Ishikawa (cell line): ENCODE measurements at regions not wholly inside any gene's neighbourhood (a gene's known extent, or its start where the extent isn't known, plus 50 kb on each side); places are given as distances from the start of the nearest gene placed in this dataset.

Source experiments
- CEBPB ChIP-seq: IDR thresholded peaks from 2 replicates; pipeline ENCODE4 v1.6.1; 2012
- CREB1 ChIP-seq: IDR thresholded peaks from 2 replicates; pipeline ENCODE4 v1.6.1; 2012; ENCODE audit warnings: low read depth
- EGR1 ChIP-seq: IDR thresholded peaks from 2 replicates; pipeline ENCODE4 v1.6.1; 2012
- EP300 ChIP-seq: IDR thresholded peaks from 2 replicates; pipeline ENCODE4 v1.6.1; 2012; ENCODE audit warnings: borderline replicate concordance
- FOXM1 ChIP-seq: IDR thresholded peaks from 2 replicates; pipeline ENCODE4 v1.6.1; 2012; ENCODE audit warnings: low read depth, borderline replicate concordance
- NFIC ChIP-seq: IDR thresholded peaks from 2 replicates; pipeline ENCODE4 v1.6.1; 2012
- RAD21 ChIP-seq: IDR thresholded peaks from 2 replicates; pipeline ENCODE4 v1.6.1; 2012; ENCODE audit warnings: low read depth
- TAF1 ChIP-seq: IDR thresholded peaks from 2 replicates; pipeline ENCODE4 v1.6.1; 2012; ENCODE audit warnings: low read depth, mild to moderate bottlenecking
- TCF12 ChIP-seq: IDR thresholded peaks from 2 replicates; pipeline ENCODE4 v1.6.1; 2012; ENCODE audit warnings: low read depth
- TEAD4 ChIP-seq: IDR thresholded peaks from 2 replicates; pipeline ENCODE4 v1.6.1; 2012
- YY1 ChIP-seq: IDR thresholded peaks from 2 replicates; pipeline ENCODE4 v1.6.1; 2012; ENCODE audit warnings: low read depth
- ZBTB7A ChIP-seq: IDR thresholded peaks from 2 replicates; pipeline ENCODE4 v1.6.1; 2012; ENCODE audit warnings: low read depth
- TF ChIP-seq, protein P1 (sequence below): IDR thresholded peaks from 2 replicates; pipeline ENCODE4 v1.6.1; 2012
- TF ChIP-seq, protein P2 (sequence below): IDR thresholded peaks from 2 replicates; pipeline ENCODE4 v1.6.1; 2012; ENCODE audit warnings: low read depth, mild to moderate bottlenecking
- TF ChIP-seq, protein P3 (sequence below): IDR thresholded peaks from 2 replicates; pipeline ENCODE4 v1.6.1; 2012

DNA sequence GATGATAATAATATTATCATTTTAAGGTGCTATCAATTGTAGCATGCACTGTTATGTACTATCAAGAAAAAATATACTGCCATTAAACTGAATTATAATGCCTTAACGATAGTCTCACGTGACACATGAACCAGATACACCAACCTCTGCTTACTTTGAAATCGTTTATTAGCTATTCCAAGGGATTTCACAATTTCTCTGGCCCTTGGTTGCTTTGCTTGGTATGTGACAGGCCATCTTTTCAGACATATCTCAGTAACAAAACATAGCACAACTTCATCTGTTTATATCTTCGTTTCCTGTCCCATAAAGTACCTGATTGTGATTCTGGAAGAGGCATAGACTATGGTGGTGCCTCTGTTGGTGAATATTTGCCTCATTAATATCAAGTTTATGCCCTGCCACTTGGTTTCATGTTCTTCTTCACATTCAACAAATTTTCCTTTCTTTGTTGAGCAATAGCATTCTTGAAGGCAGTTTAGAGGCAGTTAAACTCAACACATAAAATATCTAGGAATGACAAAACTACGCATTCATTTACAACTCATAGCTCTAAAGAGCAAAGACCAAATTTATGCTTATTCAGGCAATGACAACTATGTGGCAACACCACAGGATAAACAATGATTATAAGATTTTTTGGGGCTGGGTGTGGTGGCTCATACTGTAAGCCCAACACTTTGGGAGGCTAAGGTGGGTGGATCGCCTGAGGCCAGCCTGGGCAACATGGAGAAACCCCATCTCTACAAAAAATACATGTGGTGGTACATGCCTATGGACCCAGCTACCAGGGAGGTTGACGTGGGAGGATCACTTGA is 84.3 kb downstream of the MCFD2 start:
- TF ChIP-seq CEBPB (no peak), YY1 (no peak), CREB1 (no peak), ZBTB7A (no peak), EGR1 (no peak), TAF1 (no peak), RAD21 (no peak), EP300 (no peak), FOXM1 (no peak), TEAD4 (no peak), NFIC (no peak), TCF12 (no peak)
- TF ChIP-seq, protein P1, sequence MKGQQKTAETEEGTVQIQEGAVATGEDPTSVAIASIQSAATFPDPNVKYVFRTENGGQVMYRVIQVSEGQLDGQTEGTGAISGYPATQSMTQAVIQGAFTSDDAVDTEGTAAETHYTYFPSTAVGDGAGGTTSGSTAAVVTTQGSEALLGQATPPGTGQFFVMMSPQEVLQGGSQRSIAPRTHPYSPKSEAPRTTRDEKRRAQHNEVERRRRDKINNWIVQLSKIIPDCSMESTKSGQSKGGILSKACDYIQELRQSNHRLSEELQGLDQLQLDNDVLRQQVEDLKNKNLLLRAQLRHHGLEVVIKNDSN, result no peak
- TF ChIP-seq, protein P2, sequence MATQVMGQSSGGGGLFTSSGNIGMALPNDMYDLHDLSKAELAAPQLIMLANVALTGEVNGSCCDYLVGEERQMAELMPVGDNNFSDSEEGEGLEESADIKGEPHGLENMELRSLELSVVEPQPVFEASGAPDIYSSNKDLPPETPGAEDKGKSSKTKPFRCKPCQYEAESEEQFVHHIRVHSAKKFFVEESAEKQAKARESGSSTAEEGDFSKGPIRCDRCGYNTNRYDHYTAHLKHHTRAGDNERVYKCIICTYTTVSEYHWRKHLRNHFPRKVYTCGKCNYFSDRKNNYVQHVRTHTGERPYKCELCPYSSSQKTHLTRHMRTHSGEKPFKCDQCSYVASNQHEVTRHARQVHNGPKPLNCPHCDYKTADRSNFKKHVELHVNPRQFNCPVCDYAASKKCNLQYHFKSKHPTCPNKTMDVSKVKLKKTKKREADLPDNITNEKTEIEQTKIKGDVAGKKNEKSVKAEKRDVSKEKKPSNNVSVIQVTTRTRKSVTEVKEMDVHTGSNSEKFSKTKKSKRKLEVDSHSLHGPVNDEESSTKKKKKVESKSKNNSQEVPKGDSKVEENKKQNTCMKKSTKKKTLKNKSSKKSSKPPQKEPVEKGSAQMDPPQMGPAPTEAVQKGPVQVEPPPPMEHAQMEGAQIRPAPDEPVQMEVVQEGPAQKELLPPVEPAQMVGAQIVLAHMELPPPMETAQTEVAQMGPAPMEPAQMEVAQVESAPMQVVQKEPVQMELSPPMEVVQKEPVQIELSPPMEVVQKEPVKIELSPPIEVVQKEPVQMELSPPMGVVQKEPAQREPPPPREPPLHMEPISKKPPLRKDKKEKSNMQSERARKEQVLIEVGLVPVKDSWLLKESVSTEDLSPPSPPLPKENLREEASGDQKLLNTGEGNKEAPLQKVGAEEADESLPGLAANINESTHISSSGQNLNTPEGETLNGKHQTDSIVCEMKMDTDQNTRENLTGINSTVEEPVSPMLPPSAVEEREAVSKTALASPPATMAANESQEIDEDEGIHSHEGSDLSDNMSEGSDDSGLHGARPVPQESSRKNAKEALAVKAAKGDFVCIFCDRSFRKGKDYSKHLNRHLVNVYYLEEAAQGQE, result no peak
- TF ChIP-seq, protein P3, sequence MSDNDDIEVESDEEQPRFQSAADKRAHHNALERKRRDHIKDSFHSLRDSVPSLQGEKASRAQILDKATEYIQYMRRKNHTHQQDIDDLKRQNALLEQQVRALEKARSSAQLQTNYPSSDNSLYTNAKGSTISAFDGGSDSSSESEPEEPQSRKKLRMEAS, result no peak

DNA sequence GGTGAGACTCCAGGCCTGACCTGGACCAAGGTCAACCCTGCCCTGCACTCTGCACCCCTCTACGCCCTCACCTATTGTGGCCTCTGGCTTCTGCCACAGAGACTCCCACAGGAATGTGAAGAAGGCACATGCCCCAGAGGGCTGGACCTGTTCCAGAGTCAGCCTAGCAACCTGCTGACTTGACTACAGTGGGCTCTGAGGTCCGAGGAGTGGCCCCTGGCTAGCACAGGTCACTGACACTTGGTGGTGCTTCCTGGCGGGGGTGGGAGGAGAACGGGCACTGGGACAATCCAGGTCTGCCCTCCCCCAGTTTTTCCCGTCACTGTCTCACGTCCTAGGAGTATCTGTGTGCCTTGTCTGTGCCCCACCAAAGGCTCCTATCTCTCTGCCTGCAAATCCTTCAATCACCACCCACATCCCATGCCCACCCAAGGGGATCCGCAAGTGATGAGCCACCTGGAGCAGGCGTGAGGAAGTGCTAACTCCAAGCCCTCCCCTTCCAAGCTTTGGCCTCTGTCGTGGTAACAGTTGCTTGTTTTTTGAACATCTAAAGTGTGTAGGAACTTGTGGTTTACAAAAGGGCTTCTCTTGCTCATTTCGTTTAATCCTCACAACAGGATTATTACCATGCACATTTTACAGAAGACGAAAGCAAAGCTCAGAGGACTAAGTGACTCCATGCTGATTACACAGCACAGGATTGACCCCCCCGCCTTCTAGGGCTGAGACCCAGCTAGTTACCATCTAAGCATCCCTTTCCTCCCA is 86.2 kb downstream of the MCFD2 start:
- no peak for TF ChIP-seq CEBPB
- TF ChIP-seq, protein P1, result no peak
- TF ChIP-seq CREB1, result no peak
- TF ChIP-seq, protein P3, result no peak
- no peak for TF ChIP-seq ZBTB7A
- TF ChIP-seq EP300, result no peak
- TF ChIP-seq TCF12, result no peak
- no peak for TF ChIP-seq NFIC
- TF ChIP-seq TAF1, result no peak
- TF ChIP-seq TEAD4, result no peak
- TF ChIP-seq EGR1, result no peak
- TF ChIP-seq FOXM1, result no peak
- TF ChIP-seq, protein P2, result no peak
- no peak for TF ChIP-seq RAD21
- TF ChIP-seq YY1, result no peak

DNA sequence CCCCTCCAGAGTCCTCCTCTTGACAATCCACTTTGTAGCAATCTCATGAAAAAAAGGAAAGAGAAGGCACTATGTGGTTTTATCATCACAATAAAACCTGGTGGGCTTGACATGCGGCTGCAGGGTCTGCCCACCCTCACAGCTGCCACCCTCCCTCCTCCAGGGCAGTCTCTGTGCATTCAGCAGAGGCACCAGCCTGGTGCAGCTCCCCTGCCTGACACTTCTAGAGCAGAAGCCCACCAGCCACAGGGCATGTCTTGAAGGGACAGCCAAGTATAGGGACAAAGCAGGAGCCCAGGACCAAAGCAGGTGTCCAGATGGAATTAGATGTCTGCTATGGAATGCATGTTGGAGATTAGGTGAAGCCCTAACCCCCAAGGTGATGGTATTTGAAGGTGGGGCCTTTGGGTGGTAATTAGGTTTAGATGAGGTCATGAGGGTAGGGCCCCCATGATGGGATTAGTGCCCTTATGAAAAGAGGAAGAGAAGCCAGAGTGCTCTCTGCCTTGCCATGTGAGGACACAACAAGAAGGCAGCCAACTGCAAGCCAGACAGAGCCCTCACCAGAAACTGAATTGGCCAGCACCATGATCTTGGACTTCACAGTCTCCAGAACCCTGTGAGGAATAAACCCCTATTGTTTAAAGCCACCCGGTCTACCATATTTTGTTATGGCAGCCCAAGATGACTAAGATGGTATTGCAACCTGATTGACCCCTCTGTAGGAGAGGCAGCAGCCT is 86.9 kb downstream of the MCFD2 start:
- TF ChIP-seq TCF12 (no peak), YY1 (no peak), RAD21 (no peak), EP300 (no peak), CEBPB (no peak), EGR1 (no peak), NFIC (no peak), TEAD4 (no peak), TAF1 (no peak), FOXM1 (no peak), CREB1 (no peak), ZBTB7A (no peak)
- TF ChIP-seq, protein P3, result no peak
- TF ChIP-seq, protein P1, result no peak
- TF ChIP-seq, protein P2, result no peak
